GM19467 (cell line): ENCODE measurements at regions not wholly inside any gene's neighbourhood (a gene's known extent, or its start where the extent isn't known, plus 50 kb on each side); places are given as distances from the start of the nearest gene placed in this dataset.

ENCODE experiments used
- ATAC-seq: cut with Tn5 transposase; IDR thresholded peaks from one replicate; pipeline ENCODE4 v1.9.1; 2021; ENCODE audit warnings: mild to moderate bottlenecking, moderate library complexity; ENCODE audit not compliant: unreplicated experiment

- ATAC-seq = no peak
Observed at GRCh38 chr11:106451228-106451922, 373.9 kb downstream of the AASDHPPT start.

GRCh38 chr11:106456647-106457046 lies 379.2 kb downstream of the AASDHPPT start:
- ATAC-seq = no peak

GRCh38 chr11:106457727-106458126 lies 380.3 kb downstream of the AASDHPPT start:
- ATAC-seq = no peak

- no peak for ATAC-seq
Observed at GRCh38 chr11:106459135-106459534, 381.7 kb downstream of the AASDHPPT start.

GRCh38 chr11:106461148-106461691 lies 383.8 kb downstream of the AASDHPPT start:
- no peak for ATAC-seq

- ATAC-seq = no peak
Observed at GRCh38 chr11:106461839-106462545, 384.5 kb downstream of the AASDHPPT start.

- no peak for ATAC-seq
Observed at GRCh38 chr11:106463154-106463553, 385.7 kb downstream of the AASDHPPT start.

GRCh38 chr11:106463796-106464201 lies 386.3 kb downstream of the AASDHPPT start:
- no peak for ATAC-seq

- ATAC-seq = no peak
Observed at GRCh38 chr11:106464728-106465127, 387.3 kb downstream of the AASDHPPT start.

GRCh38 chr11:106466521-106467080 lies 389.1 kb downstream of the AASDHPPT start:
- no peak for ATAC-seq

- no peak for ATAC-seq
Observed at GRCh38 chr11:106467501-106467900, 390.0 kb downstream of the AASDHPPT start.

- no peak for ATAC-seq
Observed at GRCh38 chr11:106468086-106468485, 390.6 kb downstream of the AASDHPPT start.

GRCh38 chr11:106468531-106468930 lies 391.1 kb downstream of the AASDHPPT start:
- no peak for ATAC-seq

- no peak for ATAC-seq
Observed at GRCh38 chr11:106470230-106470629, 392.8 kb downstream of the AASDHPPT start.

GRCh38 chr11:106471276-106471675 lies 393.8 kb downstream of the AASDHPPT start:
- no peak for ATAC-seq

- no peak for ATAC-seq
Observed at GRCh38 chr11:106473089-106473722, 395.7 kb downstream of the AASDHPPT start.

- no peak for ATAC-seq
Observed at GRCh38 chr11:106474274-106474673, 396.8 kb downstream of the AASDHPPT start.

GRCh38 chr11:106475181-106475580 lies 397.7 kb downstream of the AASDHPPT start:
- ATAC-seq = no peak

- ATAC-seq = no peak
Observed at GRCh38 chr11:106477776-106478175, 400.3 kb downstream of the AASDHPPT start.

GRCh38 chr11:106479646-106480045 lies 402.2 kb downstream of the AASDHPPT start:
- no peak for ATAC-seq

- no peak for ATAC-seq
Observed at GRCh38 chr11:106480581-106481190, 403.2 kb downstream of the AASDHPPT start.
